ENCODE measurements at regions not wholly inside any gene's neighbourhood (a gene's known extent, or its start where the extent isn't known, plus 50 kb on each side); places are given as distances from the start of the nearest gene placed in this dataset.
"Not testable (repeated sequence)": the region's sequence is repeated elsewhere in the genome, so short reads cannot be mapped to it uniquely, and the experiment has no call there.

GRCh38 chr5:57429513-57430120 is 53.0 kb downstream of the ACTBL2 start:
- DNase-seq: no peak

GRCh38 chr5:57429021-57429420 is 53.6 kb downstream of the ACTBL2 start:
- not testable (repeated sequence) for DNase-seq

GRCh38 chr5:57422993-57423392 is 59.6 kb downstream of the ACTBL2 start:
- DNase-seq: no peak

- DNase-seq: no peak
Observed at GRCh38 chr5:57422341-57422740, 60.3 kb downstream of the ACTBL2 start.

DNA sequence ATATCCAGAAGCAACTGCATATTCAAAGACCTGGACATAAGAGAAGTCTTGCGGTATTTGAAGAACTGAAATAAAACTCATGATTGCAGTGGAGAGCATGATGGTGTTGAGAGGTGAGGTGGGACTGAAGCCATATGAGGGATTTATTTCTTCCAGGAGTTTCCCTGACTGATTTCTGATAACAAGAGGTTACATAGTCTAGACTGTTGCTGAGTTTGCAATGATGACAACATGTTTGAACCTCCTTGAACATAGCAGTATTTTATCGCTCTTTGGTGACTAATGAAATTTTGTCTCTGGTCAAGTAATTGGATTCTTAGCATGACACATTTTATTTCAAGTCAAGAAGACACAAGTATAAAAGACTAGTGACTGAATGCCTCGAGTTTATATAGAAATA is 61.8 kb downstream of the ACTBL2 start:
- no peak for DNase-seq

- no peak for DNase-seq
Observed at GRCh38 chr5:57417971-57418370, 64.6 kb downstream of the ACTBL2 start.

DNA sequence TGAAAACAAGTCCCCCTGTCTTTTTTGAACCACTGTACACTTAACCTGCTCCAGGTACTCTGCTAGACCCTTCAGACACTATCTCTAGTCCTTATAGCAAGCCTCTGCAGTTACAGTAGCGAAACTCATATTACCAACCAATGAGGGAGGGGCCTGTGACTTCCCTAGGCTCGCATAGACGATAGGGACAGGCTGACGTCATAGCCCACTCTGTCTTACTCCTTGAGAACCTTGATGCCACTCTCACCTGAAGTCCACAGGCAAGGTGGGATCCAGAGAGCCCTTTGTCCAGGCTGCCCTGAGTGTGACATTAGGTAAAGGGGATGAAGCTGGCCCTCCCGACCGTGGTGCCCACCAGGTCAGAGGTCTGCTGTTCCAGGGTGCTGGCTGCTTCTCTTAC is 65.3 kb downstream of the ACTBL2 start:
- no peak for DNase-seq

DNA sequence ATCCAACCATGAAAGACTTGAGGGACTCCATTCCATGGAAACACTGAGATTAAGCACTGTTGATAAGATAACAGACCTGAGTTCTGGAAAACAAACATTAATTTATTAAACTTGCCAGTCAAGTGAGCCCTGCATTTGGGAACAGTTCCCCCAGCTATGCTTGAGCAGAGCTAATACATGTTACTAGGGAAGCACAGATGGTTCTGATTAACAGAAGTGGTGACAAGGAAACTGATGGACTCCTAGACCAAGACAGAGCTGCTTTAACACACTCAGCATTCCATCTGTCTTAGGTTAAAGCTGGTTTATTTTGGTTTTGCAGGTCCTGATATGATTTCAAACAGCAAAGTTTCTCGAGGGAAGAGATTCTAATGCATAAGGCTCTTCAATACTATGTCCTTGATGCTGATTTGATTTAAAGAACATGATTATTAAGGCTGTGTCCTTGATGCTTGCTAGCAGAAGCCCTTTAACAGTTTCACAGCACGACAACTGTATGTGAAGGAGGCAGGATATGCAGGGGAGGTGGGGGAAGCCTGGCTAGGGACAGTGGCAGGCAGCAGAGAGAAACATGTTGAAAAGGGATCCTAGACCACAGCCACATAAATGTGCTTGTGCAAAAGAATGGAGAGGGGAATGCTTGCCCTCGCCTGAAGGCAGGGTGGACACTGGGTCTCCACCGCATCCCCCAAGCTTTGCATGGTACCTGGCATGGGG is 66.2 kb downstream of the ACTBL2 start:
- no peak for DNase-seq

GRCh38 chr5:57414857-57415256 is 67.8 kb downstream of the ACTBL2 start:
- DNase-seq: no peak

- no peak for DNase-seq
Observed at GRCh38 chr5:57414191-57414590, 68.4 kb downstream of the ACTBL2 start.

DNA sequence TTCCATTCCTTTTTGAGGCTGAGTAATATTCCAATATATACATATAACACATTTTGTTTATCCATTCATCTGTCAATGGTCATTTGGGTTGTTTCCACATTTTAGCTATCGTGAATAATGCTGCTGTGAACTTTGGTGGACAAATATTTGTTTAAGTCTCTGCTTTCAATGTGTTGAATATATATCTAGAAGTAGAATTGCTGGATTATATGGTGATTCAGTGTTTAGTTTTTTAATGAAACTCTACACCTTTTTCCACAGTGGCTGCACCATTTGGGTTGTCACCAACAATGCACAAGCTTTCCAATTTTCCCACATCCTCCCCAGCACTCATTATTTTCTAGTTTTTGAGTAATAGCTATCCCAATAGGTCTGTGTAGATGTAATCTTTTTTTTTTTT is 69.5 kb downstream of the ACTBL2 start:
- no peak for DNase-seq

DNA sequence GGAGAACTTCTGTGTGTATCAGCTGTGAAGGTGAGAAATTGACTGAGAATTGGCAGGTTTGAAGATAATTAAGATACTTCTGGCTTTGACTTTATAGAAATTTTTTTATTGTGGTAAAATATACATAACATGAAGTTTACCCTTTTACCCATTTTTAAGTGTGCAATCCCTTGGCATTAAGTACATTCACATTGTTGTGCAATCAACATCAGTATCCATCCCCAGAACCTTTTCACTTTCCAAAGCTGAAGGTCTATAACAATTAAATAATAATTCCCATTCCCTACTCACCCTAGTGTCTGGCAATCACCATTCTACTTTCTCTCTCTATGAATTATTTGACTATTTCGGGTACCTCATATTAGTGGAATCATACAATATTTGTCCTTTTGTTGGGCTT is 69.9 kb downstream of the ACTBL2 start:
- DNase-seq: no peak

DNA sequence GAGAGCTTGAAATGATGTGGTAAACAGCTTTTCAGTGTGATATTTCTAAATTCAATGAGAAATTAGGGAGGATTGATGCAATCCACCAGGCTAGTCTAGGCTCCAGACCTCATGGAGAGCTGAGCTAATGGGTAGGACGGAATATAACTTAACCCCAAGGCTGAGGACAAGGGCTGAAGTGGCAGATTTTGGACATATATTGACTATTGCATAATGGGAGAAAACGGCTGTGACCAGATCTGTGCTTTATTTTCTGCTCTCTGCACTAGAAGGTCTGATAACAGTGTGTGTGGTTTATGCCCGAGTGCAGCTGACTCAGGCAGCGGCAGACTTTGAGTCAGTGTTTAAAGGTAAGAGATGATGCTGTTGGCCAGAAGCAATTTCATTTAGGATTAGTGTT is 70.6 kb downstream of the ACTBL2 start:
- no peak for DNase-seq

DNA sequence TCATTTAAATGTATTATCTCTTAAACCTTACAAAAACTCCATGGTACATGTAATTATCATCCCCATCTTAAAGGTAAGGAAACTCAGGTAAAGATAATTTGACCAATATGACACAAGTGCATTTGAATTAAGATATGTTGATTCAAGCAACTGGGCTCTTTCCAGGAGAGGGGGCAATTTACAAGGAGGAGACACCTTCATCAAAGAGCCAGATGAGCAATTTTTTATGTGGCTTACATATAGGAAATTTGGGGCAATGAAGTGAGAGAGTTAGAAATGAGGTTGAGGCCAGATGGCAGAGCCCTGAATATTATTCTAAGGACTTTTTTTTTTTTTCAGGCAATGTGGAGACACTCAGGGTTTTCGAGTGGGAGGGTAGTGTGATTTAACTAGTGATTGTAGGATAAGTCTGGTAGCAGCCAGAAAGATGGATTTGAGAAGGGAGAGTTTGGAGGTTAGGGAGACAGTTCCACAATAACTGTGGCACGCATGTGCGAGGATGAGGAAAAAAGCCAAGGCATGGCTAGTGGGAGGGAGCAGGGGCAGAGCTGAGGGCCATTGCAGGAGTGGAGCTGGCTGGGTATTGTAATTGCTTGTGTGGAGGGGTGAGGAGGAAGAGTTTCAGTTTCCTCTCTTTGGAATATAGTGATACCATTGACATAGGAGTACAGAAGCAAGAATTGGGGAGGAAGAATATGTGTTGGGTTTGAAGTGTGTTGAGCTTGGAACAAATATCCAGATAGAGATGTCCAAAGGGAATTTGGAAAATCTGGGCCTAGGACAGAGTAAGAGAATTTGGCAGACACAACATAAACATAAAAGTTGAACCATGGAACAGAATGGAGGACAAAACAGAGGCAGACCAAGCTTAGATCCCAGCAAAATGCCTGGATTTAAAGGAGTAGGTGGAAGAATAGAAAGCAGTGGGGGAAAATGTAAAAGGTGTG is 72.0 kb downstream of the ACTBL2 start:
- no peak for DNase-seq

GRCh38 chr5:57408714-57409113 is 73.9 kb downstream of the ACTBL2 start:
- DNase-seq: no peak

DNA sequence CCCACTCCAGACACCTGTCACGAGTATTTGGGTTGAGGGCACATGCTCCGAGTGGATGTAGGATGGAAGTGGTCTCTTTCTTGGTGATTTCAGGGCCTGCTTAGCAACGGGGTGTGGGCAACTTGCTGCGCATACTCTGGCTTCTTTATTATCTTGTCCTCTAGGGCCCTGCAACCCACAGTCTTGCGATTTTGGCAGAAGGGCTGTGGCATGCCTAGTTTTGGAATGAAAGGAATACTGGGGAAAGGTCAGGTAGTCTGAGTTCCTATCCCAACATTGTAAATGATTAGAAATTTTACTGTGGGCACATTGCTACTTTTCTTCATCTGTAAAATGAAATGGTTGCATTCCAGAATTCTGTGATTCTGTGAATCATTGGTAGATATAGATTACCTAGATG is 74.3 kb downstream of the ACTBL2 start:
- no peak for DNase-seq

GRCh38 chr5:57407391-57407790 is 75.2 kb downstream of the ACTBL2 start:
- no peak for DNase-seq

- DNase-seq: no peak
Observed at GRCh38 chr5:57406641-57407040, 76.0 kb downstream of the ACTBL2 start.

- DNase-seq: no peak
Observed at GRCh38 chr5:57405984-57406383, 76.6 kb downstream of the ACTBL2 start.

GRCh38 chr5:57402761-57403160 is 79.8 kb downstream of the ACTBL2 start:
- DNase-seq: no peak

GRCh38 chr5:57402348-57402747 is 80.3 kb downstream of the ACTBL2 start:
- DNase-seq: no peak

DNA sequence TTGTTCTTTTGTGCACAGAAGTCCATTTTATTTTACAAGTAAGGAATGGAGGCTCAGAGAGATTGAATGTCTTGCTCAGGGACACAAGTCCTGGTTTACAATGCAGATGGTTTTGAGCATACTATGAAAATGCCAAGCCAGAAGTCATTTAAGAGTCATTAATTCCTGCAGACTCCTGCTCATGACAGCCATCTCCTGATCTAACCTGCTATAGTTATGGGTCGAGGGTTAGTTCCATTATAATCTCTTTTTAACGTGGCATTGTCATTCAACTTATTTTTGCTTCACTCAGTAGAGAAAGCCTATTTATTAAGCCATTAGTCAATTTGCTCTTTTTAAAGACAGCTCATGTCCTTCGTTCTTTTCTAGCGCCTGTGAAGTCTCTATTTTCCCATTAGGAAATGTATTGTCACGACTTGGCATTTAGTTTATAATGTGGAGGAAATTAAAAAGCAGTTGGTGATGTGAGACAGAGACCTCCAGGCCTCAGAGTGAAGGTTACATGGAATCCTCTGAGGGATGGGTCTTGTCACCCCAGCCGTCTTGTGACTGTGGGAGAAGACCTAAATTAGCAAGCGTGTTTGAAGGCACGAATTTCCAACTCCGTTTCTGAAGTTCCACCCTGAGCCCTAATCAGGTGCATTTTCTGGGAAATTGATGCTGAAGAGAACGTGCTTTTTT is 84.1 kb downstream of the ACTBL2 start:
- DNase-seq: no peak

GRCh38 chr5:57396701-57397100 is 85.9 kb downstream of the ACTBL2 start:
- DNase-seq: no peak

Data from GOT3 (cell line).